ENCODE measurements at regions not wholly inside any gene's neighbourhood (a gene's known extent, or its start where the extent isn't known, plus 50 kb on each side); places are given as distances from the start of the nearest gene placed in this dataset.
A peak's percentile ranks its signal among the peaks of the same experiment; 100 is the strongest.
"Not testable (repeated sequence)": the region's sequence is repeated elsewhere in the genome, so short reads cannot be mapped to it uniquely, and the experiment has no call there.

- H3K9me3 ChIP-seq; H3K27me3 ChIP-seq; H3K4me3 ChIP-seq; H3K27ac ChIP-seq; H3K36me3 ChIP-seq; DNase-seq (ENCODE audit: low spot score in 2 of 2); H3K4me1 ChIP-seq: not testable (repeated sequence)
- WGBS, result no CpG with 5 or more reads among the region's 9 CpGs
These were observed 209.2 kb downstream of the ANKRD36 start for GRCh38 chr2:97321936-97322713.

- H3K9me3 ChIP-seq, H3K4me3 ChIP-seq, H3K27ac ChIP-seq, H3K27me3 ChIP-seq, H3K4me1 ChIP-seq, H3K36me3 ChIP-seq: not testable (repeated sequence)
- WGBS, result 100% methylated on average over 2 of the region's 4 CpGs
- peak in 1 of 2 donors; percentile 16 for DNase-seq (ENCODE audit: low spot score in 2 of 2)
These were observed 202.4 kb downstream of the ANKRD36 start for GRCh38 chr2:97315358-97315757.

- not testable (repeated sequence) for H3K36me3 ChIP-seq; H3K27me3 ChIP-seq; H3K4me3 ChIP-seq; DNase-seq (ENCODE audit: low spot score in 2 of 2); H3K9me3 ChIP-seq; H3K4me1 ChIP-seq; H3K27ac ChIP-seq
- no CpG with 5 or more reads among the region's 3 CpGs for WGBS
These were observed 199.5 kb downstream of the ANKRD36 start for GRCh38 chr2:97312426-97312825.

GRCh38 chr2:97305426-97305825, 192.5 kb downstream of the ANKRD36 start:
- no CpG with 5 or more reads among the region's 5 CpGs for WGBS
- not testable (repeated sequence) for H3K9me3 ChIP-seq; H3K4me1 ChIP-seq; DNase-seq (ENCODE audit: low spot score in 2 of 2); H3K4me3 ChIP-seq; H3K27me3 ChIP-seq; H3K36me3 ChIP-seq; H3K27ac ChIP-seq

- not testable (repeated sequence) for DNase-seq (ENCODE audit: low spot score in 2 of 2)
These were observed 189.9 kb downstream of the ANKRD36 start for GRCh38 chr2:97302881-97303280.

GRCh38 chr2:97301771-97302170, 188.8 kb downstream of the ANKRD36 start:
- not testable (repeated sequence) for H3K36me3 ChIP-seq; DNase-seq (ENCODE audit: low spot score in 2 of 2); H3K27ac ChIP-seq; H3K4me3 ChIP-seq; H3K9me3 ChIP-seq; H3K27me3 ChIP-seq; H3K4me1 ChIP-seq
- no CpG with 5 or more reads among the region's 3 CpGs for WGBS

More at GRCh38 chr2:97302881-97303280, 189.9 kb downstream of the ANKRD36 start:
- H3K36me3 ChIP-seq, H3K27me3 ChIP-seq, H3K27ac ChIP-seq, H3K4me3 ChIP-seq, H3K4me1 ChIP-seq, H3K9me3 ChIP-seq: not testable (repeated sequence)
- 44% methylated on average over 8 of the region's 8 CpGs for WGBS

All from suprapubic skin (tissue), 4 donors.